Breast epithelium (tissue), 4 donors: ENCODE measurements at regions not wholly inside any gene's neighbourhood (a gene's known extent, or its start where the extent isn't known, plus 50 kb on each side); places are given as distances from the start of the nearest gene placed in this dataset.
A peak's percentile ranks its signal among the peaks of the same experiment; 100 is the strongest.

Experiments
- DNase-seq, 2 donors: peaks; one replicate each; pipeline ENCODE4 v3.0.0-alpha.2; 2019; ENCODE audit warnings: low spot score in 2 of 2
- H3K27ac ChIP-seq, 2 donors: fragments of 200-600 bp; sonication (generic) in 1 of 2; one replicate each; pipeline ENCODE4 v1.5.1; 2016 to 2019; ENCODE audit warnings: mild to moderate bottlenecking in 1 of 2
- H3K27me3 ChIP-seq, 2 donors: fragments of 200-600 bp; sonication (generic) in 1 of 2; one replicate each; pipeline versions ENCODE4 v1.5.1 to v1.6.0; 2017 to 2019; ENCODE audit warnings: control low read depth in 1 of 2, mild to moderate bottlenecking in 1 of 2
- H3K36me3 ChIP-seq: fragments of 200-600 bp; one replicate; pipeline ENCODE4 v1.5.1; 2019
- H3K4me1 ChIP-seq, 2 donors: fragments of 200-600 bp; sonication (generic); one replicate each; pipeline ENCODE4 v1.5.1; 2016 to 2019; ENCODE audit warnings: control low read depth in 1 of 2
- H3K4me3 ChIP-seq, 3 donors: fragments of 200-600 bp; sonication (generic); 1 replicate in 2 of 3; 2 replicates in 1 of 3; pipeline ENCODE4 v1.5.1; 2016 to 2019; ENCODE audit warnings: mild to moderate bottlenecking in 3 of 3, moderate library complexity in 2 of 3
- H3K9me3 ChIP-seq, 2 donors: fragments of 200-600 bp; sonication (generic) in 1 of 2; one replicate each; pipeline ENCODE4 v1.5.1; 2016 to 2019; ENCODE audit warnings: control low read depth in 1 of 2
- CTCF ChIP-seq, 3 donors: fragments of 450-650 bp; IDR thresholded peaks; one replicate each; pipeline ENCODE4 v1.5.1; 2016 to 2017; ENCODE audit warnings: antibody characterized with exemption in 3 of 3, mild to moderate bottlenecking in 3 of 3, moderate library complexity in 3 of 3
- POLR2A ChIP-seq: fragments of 450-650 bp; IDR thresholded peaks from one replicate; pipeline ENCODE4 v1.6.1; 2016; ENCODE audit warnings: antibody characterized with exemption, mild to moderate bottlenecking, moderate library complexity
- POLR2AphosphoS5 ChIP-seq, 3 donors: sonication (generic); formaldehyde crosslinking; IDR thresholded peaks; one replicate each; pipeline ENCODE4 v1.6.1; 2017; ENCODE audit warnings: antibody characterized with exemption in 3 of 3
- intact Hi-C: fragments of 100-400 bp; cut with DNase I; formaldehyde crosslinking; loops from one replicate; pipeline ENCODE4 v1.15.1; 2023; ENCODE audit warnings: low total_unique reads

DNA sequence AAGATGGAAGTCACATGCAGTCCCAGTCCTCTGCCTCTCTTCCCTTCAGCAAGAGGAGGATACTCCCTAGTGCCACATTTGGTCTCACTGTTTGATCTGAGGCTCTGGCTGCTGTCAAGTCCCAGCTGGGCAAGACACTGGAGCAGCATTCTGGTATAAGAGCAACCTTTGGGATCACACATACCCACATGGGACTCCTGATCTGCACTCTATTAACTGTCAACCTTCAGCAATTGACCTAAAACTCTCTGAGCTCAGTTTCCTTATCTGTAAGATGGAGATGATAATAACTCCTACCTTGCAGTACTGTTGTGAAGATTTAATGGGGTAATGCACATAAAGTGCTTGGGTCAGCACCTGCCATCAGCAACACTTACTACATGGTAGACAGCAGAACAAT lies 437.9 kb downstream of the PIK3R1 start:
- H3K36me3 ChIP-seq = no peaks in the 10 kb centered on the region
- DNase-seq = no peak

GRCh38 chr5:68657055-68657961 lies 436.5 kb upstream of the SLC30A5 start:
- intact Hi-C loops = loop anchor here (5.0 kb wide), 1 partner anchor 1640 kb away; no protein-coding TSS in a partner anchor

More for the DNA sequence above, 437.9 kb downstream of the PIK3R1 start:
- Histone ChIP-seq H3K4me3 (no peak overlapping the region), H3K27me3 (no peaks in the 10 kb centered on the region), H3K4me1 (peaks cover 0 to 6% of the 10 kb centered on the region in 2 donors), H3K9me3 (no peaks in the 10 kb centered on the region), H3K27ac (no peak overlapping the region)
- intact Hi-C loops = no loop called here
- no peak for TF ChIP-seq CTCF (IDR thresholded peaks at IDR 0.05)
- no peak for TF ChIP-seq POLR2AphosphoS5 (IDR thresholded peaks at IDR 0.05)
- TF ChIP-seq POLR2A = no peak

GRCh38 chr5:68658810-68659372 lies 434.9 kb upstream of the SLC30A5 start:
- H3K36me3 ChIP-seq = no peaks in the 10 kb centered on the region
- no peaks in the 10 kb centered on the region for H3K9me3 ChIP-seq
- TF ChIP-seq CTCF (IDR thresholded peaks at IDR 0.05) = no peak
- TF ChIP-seq POLR2A = no peak
- TF ChIP-seq POLR2AphosphoS5 (IDR thresholded peaks at IDR 0.05) = no peak
- H3K4me1 ChIP-seq = no peaks in the 10 kb centered on the region
- DNase-seq = no peak
- H3K27me3 ChIP-seq = no peaks in the 10 kb centered on the region
- H3K4me3 ChIP-seq = no peak overlapping the region
- no peak overlapping the region for H3K27ac ChIP-seq
- intact Hi-C loops = loop anchor here (5.0 kb wide), 1 partner anchor 1642 kb away; no protein-coding TSS in a partner anchor

More at GRCh38 chr5:68657055-68657961, 436.5 kb upstream of the SLC30A5 start:
- Histone ChIP-seq H3K9me3 (no peaks in the 10 kb centered on the region), H3K36me3 (no peaks in the 10 kb centered on the region), H3K27ac (no peak overlapping the region), H3K4me3 (no peak overlapping the region), H3K27me3 (no peaks in the 10 kb centered on the region), H3K4me1 (peaks cover 0 to 4% of the 10 kb centered on the region in 2 donors)
- no peak for TF ChIP-seq POLR2A
- TF ChIP-seq CTCF (IDR thresholded peaks at IDR 0.05) = no peak
- peak in 1 of 3 donors; percentile 62 for TF ChIP-seq POLR2AphosphoS5 (IDR thresholded peaks at IDR 0.05)
- no peak for DNase-seq

DNA sequence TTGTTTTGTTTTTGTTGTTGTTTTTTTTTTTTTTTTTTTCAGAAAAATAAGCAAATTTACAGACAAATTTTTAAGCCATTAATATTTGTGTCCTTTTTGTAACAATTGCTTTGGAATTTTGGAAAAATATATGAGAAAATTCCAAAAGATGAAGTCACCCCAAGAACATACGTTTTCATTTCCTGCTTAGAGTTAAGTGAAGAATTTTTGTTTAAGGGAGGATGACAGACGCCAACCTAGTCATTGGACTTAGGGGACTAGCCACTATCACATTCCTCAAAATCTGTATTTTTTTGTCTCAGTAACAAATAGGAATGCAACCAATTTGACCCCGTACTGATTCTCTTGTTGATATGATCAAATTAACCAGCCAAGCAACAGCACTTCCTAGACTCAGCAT lies 433.9 kb upstream of the SLC30A5 start:
- no peak for DNase-seq
- Histone ChIP-seq H3K4me3 (no peak overlapping the region), H3K4me1 (no peaks in the 10 kb centered on the region), H3K27ac (no peak overlapping the region), H3K9me3 (no peaks in the 10 kb centered on the region), H3K36me3 (no peaks in the 10 kb centered on the region), H3K27me3 (no peaks in the 10 kb centered on the region)
- TF ChIP-seq CTCF (IDR thresholded peaks at IDR 0.05) (no peak), POLR2A (no peak), POLR2AphosphoS5 (IDR thresholded peaks at IDR 0.05) (no peak)
- intact Hi-C loops = loop anchor here (5.0 kb wide), 1 partner anchor 1643 kb away; no protein-coding TSS in a partner anchor

GRCh38 chr5:68661237-68661636 lies 432.6 kb upstream of the SLC30A5 start:
- Histone ChIP-seq H3K27ac (no peak overlapping the region), H3K4me1 (no peaks in the 10 kb centered on the region), H3K4me3 (no peak overlapping the region), H3K9me3 (no peaks in the 10 kb centered on the region), H3K36me3 (no peaks in the 10 kb centered on the region), H3K27me3 (no peaks in the 10 kb centered on the region)
- intact Hi-C loops = no loop called here
- DNase-seq = no peak
- TF ChIP-seq POLR2A = no peak
- no peak for TF ChIP-seq POLR2AphosphoS5 (IDR thresholded peaks at IDR 0.05)
- no peak for TF ChIP-seq CTCF (IDR thresholded peaks at IDR 0.05)
